IMR-90 (cell line): ENCODE measurements at regions not wholly inside any gene's neighbourhood (a gene's known extent, or its start where the extent isn't known, plus 50 kb on each side); places are given as distances from the start of the nearest gene placed in this dataset.

Experiments
- ATAC-seq: fragments of 200-7000 bp; cut with Tn5 transposase; 2 replicates; pipeline ENCODE4 v1.9.1; 2020; ENCODE audit warnings: low read depth, mild to moderate bottlenecking, moderate library complexity
- BruUV-seq: library from RNA; stranded (reverse); fragments of 400-500 nt; replicated peaks from 2 replicates; lab custom pipeline; 2021; lab: Mats Ljungman, UMichigan
- CTCF ChIA-PET: fragments of 300-600 bp; formaldehyde crosslinking; extraction: SDS; loops from one replicate; lab custom pipeline; 2021; ENCODE audit warnings: antibody characterized with exemption; lab: Yijun Ruan, JAX
- POLR2A ChIA-PET: fragments of 300-600 bp; sonication (Branson Sonifier 250); formaldehyde crosslinking; loops from one replicate; lab custom pipeline; 2022; ENCODE audit warnings: antibody characterized with exemption; ENCODE audit not compliant: unreplicated experiment; lab: Charles Lee
- DNase-seq: peaks from one replicate; pipeline ENCODE4 v3.0.0; 2013
- H2AFZ ChIP-seq: replicated peaks from 2 replicates; pipeline ENCODE3; 2013; ENCODE audit warnings: low read length, mild to moderate bottlenecking; ENCODE audit not compliant: poor library complexity
- H2AK5ac ChIP-seq: 2 replicates; pipeline ENCODE4 v1.6.1; 2013; ENCODE audit warnings: low read depth, low read length, inconsistent platforms
- H2AK9ac ChIP-seq: replicated peaks from 2 replicates; pipeline ENCODE3; 2013; ENCODE audit warnings: mild to moderate bottlenecking, low read depth, low read length, moderate library complexity; ENCODE audit not compliant: poor library complexity
- H2BK120ac ChIP-seq: 2 replicates; pipeline ENCODE4 v1.6.1; 2013; ENCODE audit warnings: low read depth, low read length, inconsistent platforms
- H2BK15ac ChIP-seq: 3 replicates; pipeline ENCODE4 v1.6.1; 2013; ENCODE audit warnings: low read depth, low read length, inconsistent platforms
- H2BK20ac ChIP-seq: 2 replicates; pipeline ENCODE4 v1.6.1; 2013; ENCODE audit warnings: low read depth, mild to moderate bottlenecking, inconsistent platforms, low read length, moderate library complexity
- H2BK5ac ChIP-seq: 2 replicates; pipeline ENCODE4 v1.6.1; 2013; ENCODE audit warnings: mild to moderate bottlenecking, low read depth, low read length, inconsistent platforms; ENCODE audit not compliant: poor library complexity, severe bottlenecking
- H3K14ac ChIP-seq: replicated peaks from 2 replicates; pipeline ENCODE4 v1.6.1; 2013; ENCODE audit warnings: low read depth, low read length, inconsistent platforms
- H3K18ac ChIP-seq: 2 replicates; pipeline ENCODE4 v1.6.1; 2013; ENCODE audit warnings: low read depth, low read length, control low read depth
- H3K23ac ChIP-seq: 2 replicates; pipeline ENCODE4 v1.6.1; 2013; ENCODE audit warnings: low read depth, low read length, inconsistent platforms
- H3K27ac ChIP-seq: 2 replicates; pipeline ENCODE4 v1.5.1; 2013; ENCODE audit warnings: mild to moderate bottlenecking, control low read depth, low read length; ENCODE audit not compliant: insufficient read depth
- H3K27me3 ChIP-seq: 2 replicates; pipeline ENCODE4 v1.6.1; 2013; ENCODE audit warnings: low read length; ENCODE audit not compliant: control insufficient read depth, insufficient read depth
- H3K36me3 ChIP-seq: 2 replicates; pipeline ENCODE4 v1.6.1; 2013; ENCODE audit warnings: low read length, mixed read lengths; ENCODE audit not compliant: control insufficient read depth, insufficient read depth
- H3K4ac ChIP-seq: 2 replicates; pipeline ENCODE4 v1.6.1; 2013; ENCODE audit warnings: low read depth, low read length, inconsistent platforms
- H3K4me1 ChIP-seq: 2 replicates; pipeline ENCODE4 v1.6.1; 2013; ENCODE audit warnings: low read length, mixed read lengths; ENCODE audit not compliant: control insufficient read depth, insufficient read depth
- H3K4me2 ChIP-seq: 2 replicates; pipeline ENCODE4 v1.6.1; 2013; ENCODE audit warnings: low read depth, mild to moderate bottlenecking, control low read depth, low read length, moderate library complexity
- H3K4me3 ChIP-seq: 2 replicates; pipeline ENCODE4 v1.5.1; 2013; ENCODE audit warnings: low read depth, mild to moderate bottlenecking, control low read depth, low read length, moderate library complexity; ENCODE audit not compliant: insufficient read depth
- H3K56ac ChIP-seq: 2 replicates; pipeline ENCODE4 v1.6.1; 2013; ENCODE audit warnings: low read length, inconsistent platforms; ENCODE audit not compliant: insufficient read depth; ENCODE audit errors: extremely low read depth
- H3K79me1 ChIP-seq, 2 experiments: 2 replicates each; pipeline ENCODE4 v1.6.1; 2013; ENCODE audit warnings: low read length in 2 of 2, inconsistent platforms in 1 of 2, low read depth in 1 of 2
- H3K9ac ChIP-seq: 2 replicates; pipeline ENCODE4 v1.6.1; 2013; ENCODE audit warnings: low read depth, low read length, control low read depth
- H3K9me1 ChIP-seq: 2 replicates; pipeline ENCODE4 v1.6.1; 2013; ENCODE audit warnings: low read length, inconsistent platforms; ENCODE audit not compliant: insufficient read depth
- H3K9me3 ChIP-seq: 2 replicates; pipeline ENCODE4 v1.6.1; 2013; ENCODE audit warnings: low read length; ENCODE audit not compliant: control insufficient read depth, insufficient read depth
- H4K20me1 ChIP-seq: 2 replicates; pipeline ENCODE4 v1.6.1; 2013; ENCODE audit warnings: low read length, inconsistent platforms; ENCODE audit not compliant: insufficient read depth
- H4K5ac ChIP-seq: 2 replicates; pipeline ENCODE4 v1.6.1; 2013; ENCODE audit warnings: mild to moderate bottlenecking, low read depth, low read length, control low read depth
- H4K8ac ChIP-seq, 2 experiments: 2 replicates each; pipeline ENCODE4 v1.6.1; 2013; ENCODE audit warnings: low read depth in 2 of 2, low read length in 2 of 2, control low read depth in 1 of 2, inconsistent platforms in 1 of 2
- H4K91ac ChIP-seq: 2 replicates; pipeline ENCODE4 v1.6.1; 2013; ENCODE audit warnings: low read depth, low read length, inconsistent platforms; ENCODE audit not compliant: insufficient read depth
- BHLHE40 ChIP-seq: fragments of 150-350 bp; IDR thresholded peaks from 2 replicates; pipeline ENCODE4 v1.6.1; 2016; ENCODE audit warnings: mild to moderate bottlenecking, low read depth, low read length
- CEBPB ChIP-seq: IDR thresholded peaks from 2 replicates; pipeline ENCODE4 v1.6.1; 2012; ENCODE audit warnings: low read depth, low read length, improper control_type of control experiment
- CHD1 ChIP-seq: IDR thresholded peaks from 2 replicates; pipeline ENCODE4 v1.6.1; 2012; ENCODE audit warnings: low read depth, low read length, improper control_type of control experiment
- CTCF ChIP-seq: conservative IDR thresholded peaks from 2 replicates; pipeline ENCODE4 v1.5.1; 2012; ENCODE audit warnings: mild to moderate bottlenecking, low read depth, low read length, improper control_type of control experiment
- ELK1 ChIP-seq: fragments of 150-350 bp; IDR thresholded peaks from 2 replicates; pipeline ENCODE4 v1.6.1; 2016; ENCODE audit warnings: low read depth, mild to moderate bottlenecking, low read length, moderate library complexity, borderline replicate concordance
- FOS ChIP-seq: fragments of 150-350 bp; IDR thresholded peaks from 2 replicates; pipeline ENCODE4 v1.6.1; 2016; ENCODE audit warnings: low read depth, low read length
- MAFK ChIP-seq: IDR thresholded peaks from 2 replicates; pipeline ENCODE4 v1.6.1; 2012; ENCODE audit warnings: low read depth, low read length, improper control_type of control experiment
- MAZ ChIP-seq: IDR thresholded peaks from 2 replicates; pipeline ENCODE4 v1.6.1; 2012; ENCODE audit warnings: low read depth, mild to moderate bottlenecking, low read length, improper control_type of control experiment, moderate library complexity, borderline replicate concordance
- MXI1 ChIP-seq: IDR thresholded peaks from 2 replicates; pipeline ENCODE4 v1.6.1; 2012; ENCODE audit warnings: low read depth, mild to moderate bottlenecking, low read length, moderate library complexity, borderline replicate concordance
- NFE2L2 ChIP-seq: fragments of 150-350 bp; IDR thresholded peaks from 2 replicates; pipeline ENCODE4 v1.6.1; 2016; ENCODE audit warnings: low read depth, mild to moderate bottlenecking, low read length
- POLR2A ChIP-seq: IDR thresholded peaks from 2 replicates; pipeline ENCODE4 v1.6.1; 2012; ENCODE audit warnings: mild to moderate bottlenecking, low read depth, low read length
- RAD21 ChIP-seq: IDR thresholded peaks from 2 replicates; pipeline ENCODE4 v1.6.1; 2012; ENCODE audit warnings: low read length, improper control_type of control experiment
- RCOR1 ChIP-seq: IDR thresholded peaks from 2 replicates; pipeline ENCODE4 v1.6.1; 2012; ENCODE audit warnings: mild to moderate bottlenecking, low read length, improper control_type of control experiment; ENCODE audit not compliant: insufficient replicate concordance
- RFX5 ChIP-seq: IDR thresholded peaks from 2 replicates; pipeline ENCODE4 v1.8.0; 2012; ENCODE audit warnings: low read depth, mild to moderate bottlenecking, low read length, moderate library complexity
- SMC3 ChIP-seq: fragments of 150-350 bp; IDR thresholded peaks from 2 replicates; pipeline ENCODE4 v1.6.1; 2016; ENCODE audit warnings: low read depth, mild to moderate bottlenecking, antibody characterized with exemption, low read length, moderate library complexity
- USF2 ChIP-seq: fragments of 150-350 bp; IDR thresholded peaks from 2 replicates; pipeline ENCODE4 v1.6.1; 2017; ENCODE audit warnings: mild to moderate bottlenecking, antibody characterized with exemption, low read length, low read depth
- WGBS, 2 experiments: methylation state at CpG; one replicate each; pipeline versions ENCODE4 v1.1.5 to v1.1.7; 2013; ENCODE audit warnings: missing lambda C conversion rate in 2 of 2; ENCODE audit not compliant: insufficient read length in 1 of 2; ENCODE audit errors: extremely low coverage in 2 of 2; 5-methylcytosine and 5-hydroxymethylcytosine counted together
- dilution Hi-C: fragments of 300-500 bp; cut with HindIII; formaldehyde crosslinking; loops from one replicate; pipeline ENCODE4 v1.14.3; 2018; ENCODE audit warnings: low sequenced_read_pairs; ENCODE audit not compliant: unreplicated experiment
- in situ Hi-C: fragments of 300-500 bp; cut with MboI; formaldehyde crosslinking; loops from 3 replicates; pipeline ENCODE4 v1.14.3; 2019; ENCODE audit warnings: low sequenced_read_pairs, inconsistent platforms, mixed read lengths
- intact Hi-C: fragments of 100-400 bp; cut with micrococcal nuclease; formaldehyde crosslinking; loops from 2 replicates; pipeline ENCODE4 v1.10.0; 2022

- Histone ChIP-seq H3K27me3 (no peaks in the 10 kb centered on the region), H2BK5ac (no peak overlapping the region), H3K9ac (no peak overlapping the region), H3K27ac (no peak overlapping the region), H3K4ac (no peak overlapping the region), H2AK9ac (no peak overlapping the region), H3K56ac (no peak overlapping the region), H4K5ac (no peak overlapping the region), H3K23ac (no peak overlapping the region), H3K14ac (no peak overlapping the region), H4K20me1 (no peaks in the 10 kb centered on the region), H3K36me3 (no peaks in the 10 kb centered on the region), H2BK20ac (no peak overlapping the region), H2AFZ (no peak overlapping the region), H4K91ac (no peak overlapping the region), H3K79me1 (no peaks in the 10 kb centered on the region), H3K4me2 (no peak overlapping the region), H2BK120ac (no peak overlapping the region), H3K4me3 (no peak overlapping the region), H3K4me1 (no peaks in the 10 kb centered on the region), H3K18ac (no peak overlapping the region), H3K9me1 (no peaks in the 10 kb centered on the region), H4K8ac (no peak overlapping the region), H2BK15ac (no peak overlapping the region), H3K9me3 (peaks cover 2% of the 10 kb centered on the region; the same call in 1 of the 2 replicates), H2AK5ac (no peak overlapping the region)
- ATAC-seq (no peak), DNase-seq (no peak)
- no CpG with 5 or more reads among the region's 3 CpGs for WGBS, 2 experiments
- dilution Hi-C loops (no loop called here), intact Hi-C loops (no loop called here), in situ Hi-C loops (no loop called here)
- no TSS peak for BruUV-seq
- ChIA-PET POLR2A (no interaction called here), CTCF (no interaction called here)
- no peak for TF ChIP-seq FOS
- no peak for TF ChIP-seq RAD21
- no peak for TF ChIP-seq NFE2L2
- no peak for TF ChIP-seq MAZ
- no peak for TF ChIP-seq CTCF
- TF ChIP-seq RFX5, result no peak
- no peak for TF ChIP-seq MXI1
- no peak for TF ChIP-seq MAFK
- no peak for TF ChIP-seq BHLHE40
- no peak for TF ChIP-seq SMC3
- TF ChIP-seq USF2, result no peak
- TF ChIP-seq POLR2A, result no peak
- no peak for TF ChIP-seq CHD1
- no peak for TF ChIP-seq RCOR1
- no peak for TF ChIP-seq ELK1
- TF ChIP-seq CEBPB, result no peak
Measured at GRCh38 chr2:129229196-129229595, 750.3 kb upstream of the RAB6C start.
